Spleen (tissue), 11 donors: ENCODE measurements at regions not wholly inside any gene's neighbourhood (a gene's known extent, or its start where the extent isn't known, plus 50 kb on each side); places are given as distances from the start of the nearest gene placed in this dataset.
"Not testable (repeated sequence)": the region's sequence is repeated elsewhere in the genome, so short reads cannot be mapped to it uniquely, and the experiment has no call there.

Experiments used
- DNase-seq: peaks from one replicate; pipeline ENCODE4 v3.0.0-alpha.2; 2020
- H3K27ac ChIP-seq, 8 donors: fragments of 200-600 bp; sonication (generic) in 7 of 8; 1 replicate in 4 of 8; 2 replicates in 4 of 8; pipeline versions ENCODE4 v1.5.0 to v1.8.0; 2016 to 2021; ENCODE audit warnings: inconsistent platforms in 4 of 8, mild to moderate bottlenecking in 4 of 8, moderate library complexity in 1 of 8
- H3K27me3 ChIP-seq, 7 donors: fragments of 200-600 bp; sonication (generic) in 6 of 7; replicated peaks in 1 of 7; 1 replicate in 4 of 7; 2 replicates in 3 of 7; pipeline versions ENCODE4 v1.5.0 to v1.8.0; 2016 to 2021; ENCODE audit warnings: inconsistent platforms in 3 of 7, mild to moderate bottlenecking in 1 of 7
- H3K36me3 ChIP-seq, 6 donors: fragments of 200-600 bp; sonication (generic) in 5 of 6; 1 replicate in 4 of 6; 2 replicates in 2 of 6; pipeline versions ENCODE4 v1.5.0 to v1.8.0; 2016 to 2021; ENCODE audit warnings: inconsistent platforms in 2 of 6
- H3K4me1 ChIP-seq, 6 donors: fragments of 200-600 bp; sonication (generic) in 5 of 6; 1 replicate in 3 of 6; 2 replicates in 3 of 6; pipeline versions ENCODE4 v1.5.0 to v1.8.0; 2016 to 2021; ENCODE audit warnings: inconsistent platforms in 3 of 6
- H3K4me3 ChIP-seq, 8 donors: fragments of 200-600 bp; sonication (generic) in 7 of 8; 1 replicate in 4 of 8; 2 replicates in 4 of 8; pipeline versions ENCODE4 v1.5.0 to v1.8.0; 2016 to 2021; ENCODE audit warnings: inconsistent platforms in 4 of 8, mild to moderate bottlenecking in 4 of 8, moderate library complexity in 2 of 8
- H3K9me3 ChIP-seq, 8 donors: fragments of 200-600 bp; sonication (generic) in 7 of 8; 1 replicate in 4 of 8; 2 replicates in 4 of 8; pipeline versions ENCODE4 v1.5.0 to v1.8.0; 2016 to 2021; ENCODE audit warnings: inconsistent platforms in 4 of 8
- POLR2AphosphoS5 ChIP-seq, 3 donors: sonication (generic); formaldehyde crosslinking; IDR thresholded peaks; one replicate each; pipeline ENCODE4 v1.5.1; 2017; ENCODE audit warnings: antibody characterized with exemption in 3 of 3
- WGBS, 5 donors: extraction: QIAGEN DNeasy Blood & Tissue Kit in 3 of 5; methylation state at CpG; one replicate each; pipeline versions ENCODE4 v1.1.5 to v1.1.7; 2013 to 2018; 5-methylcytosine and 5-hydroxymethylcytosine counted together
- intact Hi-C: fragments of 100-400 bp; cut with DNase I; formaldehyde crosslinking; loops from one replicate; pipeline ENCODE4 v1.15.0; 2023; ENCODE audit warnings: low total_unique reads
- donor health status: healthy with polysubstance abuse.
- donor health status: DM: no; HTN: no; CAD: no; lungs with moderate emphysema.
- donor health status: DM: no; HTN: no; CAD: no.
- donor health status: Bipolar disorder and iron deficiency.
- donor health status: healthy.
- donor health status: DM: no; HTN: no; CAD: no.
- donor health status: DM: yes; HTN: yes; CAD: no.

DNA sequence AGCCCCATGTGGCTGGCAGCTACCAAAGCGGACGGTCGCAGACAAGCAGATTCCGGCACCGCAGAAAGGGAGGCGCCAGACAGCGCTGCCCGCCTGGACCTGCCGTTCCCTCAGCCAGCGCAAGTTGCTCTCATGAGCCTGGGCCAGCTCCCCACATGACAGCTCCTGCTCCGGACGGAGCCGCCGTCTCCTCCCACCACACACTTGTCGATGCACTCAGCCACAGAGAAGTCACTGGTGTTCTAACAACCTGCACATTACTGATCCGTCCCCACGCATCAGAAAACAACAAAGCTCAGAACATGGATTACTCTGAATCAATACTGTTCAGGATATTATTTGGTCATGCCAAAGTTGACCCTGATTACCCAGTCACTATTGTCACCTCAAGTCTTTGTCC is 74.4 kb upstream of the TNK2 start:
- DNase-seq, H3K4me1 ChIP-seq, H3K9me3 ChIP-seq, intact Hi-C loops, H3K4me3 ChIP-seq, H3K27ac ChIP-seq, H3K27me3 ChIP-seq: not testable (repeated sequence)
- 93 to 99% (median 97%) methylated on average over 17 of the region's 17 CpGs for WGBS, 5 donors
- peaks cover 0 to 74% (median 20%) of the 10 kb centered on the region in 6 donors for H3K36me3 ChIP-seq

DNA sequence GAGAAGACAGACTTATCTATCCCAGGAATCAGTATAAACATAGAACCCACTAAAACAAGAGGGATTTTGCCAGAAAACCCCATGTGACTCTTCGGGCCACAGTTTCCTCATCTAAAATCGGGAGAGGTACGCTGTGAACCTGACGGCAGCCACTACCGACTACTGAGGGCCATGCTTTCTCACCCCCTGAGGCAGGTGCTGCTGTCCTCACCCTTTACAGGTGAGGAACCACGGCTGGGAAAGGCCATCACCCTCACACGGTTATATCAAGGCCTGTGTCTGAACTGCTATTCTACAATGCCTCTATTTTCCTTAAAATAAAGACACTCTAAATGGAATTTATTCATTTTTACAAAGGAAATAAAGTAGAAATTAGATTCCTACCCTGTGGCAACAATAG is 73.4 kb upstream of the TNK2 start:
- H3K27ac ChIP-seq, intact Hi-C loops, H3K27me3 ChIP-seq, H3K9me3 ChIP-seq, DNase-seq, H3K4me3 ChIP-seq, H3K4me1 ChIP-seq: not testable (repeated sequence)
- peaks cover 0 to 83% (median 21%) of the 10 kb centered on the region in 6 donors for H3K36me3 ChIP-seq
- WGBS, 5 donors: 75 to 88% (median 81%) methylated on average over 7 of the region's 7 CpGs

DNA sequence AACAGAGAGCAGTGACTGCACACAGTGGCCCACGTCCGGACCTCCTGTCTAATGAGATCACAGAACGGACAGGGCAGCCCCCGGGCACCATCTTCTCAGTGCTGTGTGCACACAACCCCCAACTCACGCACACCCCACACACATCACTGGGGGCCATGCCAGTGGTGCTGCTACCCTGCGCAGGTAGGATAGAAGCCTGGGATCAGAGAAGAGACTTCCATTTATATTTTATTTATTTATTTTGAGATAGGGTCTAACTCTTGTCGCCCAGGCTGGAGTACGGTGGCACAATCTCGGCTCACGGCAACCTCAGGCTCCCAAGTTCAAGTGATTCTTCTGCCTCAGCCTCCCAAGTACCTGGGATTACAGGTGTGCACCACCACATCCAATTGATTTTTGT is 71.5 kb upstream of the TNK2 start:
- H3K27me3 ChIP-seq, H3K4me3 ChIP-seq, H3K9me3 ChIP-seq, H3K4me1 ChIP-seq, DNase-seq, H3K27ac ChIP-seq, intact Hi-C loops: not testable (repeated sequence)
- peaks cover 0 to 96% (median 30%) of the 10 kb centered on the region in 6 donors for H3K36me3 ChIP-seq
- 95 to 99% (median 97%) methylated on average over 10 of the region's 10 CpGs for WGBS, 5 donors

DNA sequence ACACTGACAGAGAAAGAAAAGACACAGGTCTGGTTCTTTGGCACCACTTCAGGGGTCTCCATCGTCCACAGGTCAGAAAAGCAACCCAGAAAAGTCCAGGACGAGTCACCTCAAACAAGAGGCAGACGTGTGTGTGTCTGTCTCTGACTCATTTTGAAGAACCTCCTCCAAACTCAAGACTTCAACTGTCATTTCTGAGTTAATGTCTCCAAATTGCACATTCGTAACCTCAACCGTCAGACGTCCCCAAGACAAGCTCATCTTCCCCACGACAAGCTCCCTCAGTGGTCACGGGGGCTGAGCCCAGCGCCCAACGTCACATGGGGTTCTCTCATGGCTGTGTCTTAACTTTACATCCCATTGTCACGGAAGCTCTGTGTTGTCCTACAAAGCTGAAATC is 70.2 kb upstream of the TNK2 start:
- DNase-seq, H3K27ac ChIP-seq, intact Hi-C loops, H3K27me3 ChIP-seq, H3K4me1 ChIP-seq, H3K4me3 ChIP-seq, H3K9me3 ChIP-seq: not testable (repeated sequence)
- 47 to 90% (median 86%) methylated on average over 1 to 9 of the region's 11 CpGs for WGBS, 5 donors
- peaks cover 0 to 96% (median 30%) of the 10 kb centered on the region in 6 donors for H3K36me3 ChIP-seq

DNA sequence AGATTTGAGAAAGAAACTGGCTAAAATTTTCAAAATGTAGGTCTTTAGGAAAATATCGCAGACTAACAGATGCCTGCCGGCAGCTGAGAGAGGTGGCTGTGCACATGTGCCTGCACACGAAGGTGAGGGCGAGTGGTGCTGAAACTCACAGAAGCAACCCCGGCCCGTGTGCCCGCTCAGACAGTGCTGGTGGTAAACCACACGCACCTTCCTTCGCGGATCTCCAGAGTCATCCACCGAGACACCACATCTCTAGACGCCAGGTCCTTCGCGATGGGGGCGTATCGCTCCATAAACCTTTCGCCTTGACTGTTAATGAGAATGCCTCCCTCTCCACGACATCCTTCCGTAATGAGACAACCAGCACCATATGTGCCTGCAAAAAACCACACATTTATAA is 68.5 kb upstream of the TNK2 start:
- H3K4me1 ChIP-seq, H3K4me3 ChIP-seq, H3K9me3 ChIP-seq, H3K27ac ChIP-seq, DNase-seq, H3K27me3 ChIP-seq, intact Hi-C loops: not testable (repeated sequence)
- peaks cover 0 to 94% (median 25%) of the 10 kb centered on the region in 6 donors for H3K36me3 ChIP-seq
- WGBS, 5 donors: 93 to 100% (median 100%) methylated on average over 3 to 11 of the region's 19 CpGs; no CpG with 5 or more reads in 1 of the 5 donors

DNA sequence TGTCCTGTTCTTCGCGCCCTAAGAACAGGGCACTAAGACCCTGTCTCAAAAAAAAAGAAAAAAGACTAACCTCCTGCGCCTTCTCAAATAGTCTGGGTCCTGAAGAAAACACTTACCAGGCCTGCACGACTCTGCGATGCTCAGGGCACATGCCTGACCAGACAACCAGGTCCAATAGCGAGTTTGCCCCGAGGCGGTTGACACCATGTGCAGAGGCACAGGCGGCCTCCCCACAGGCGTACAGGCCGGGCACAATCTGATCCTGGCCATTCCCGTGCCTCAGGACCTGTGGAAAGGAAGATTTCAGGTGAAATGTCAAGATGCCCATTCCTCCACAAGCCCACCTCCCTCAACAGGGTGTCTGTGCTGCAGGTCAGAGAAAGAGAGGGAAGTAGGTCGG is 65.9 kb upstream of the TNK2 start:
- H3K27me3 ChIP-seq, H3K4me1 ChIP-seq, DNase-seq, H3K9me3 ChIP-seq, H3K27ac ChIP-seq, intact Hi-C loops, H3K4me3 ChIP-seq: not testable (repeated sequence)
- H3K36me3 ChIP-seq: peaks cover 6 to 96% (median 43%) of the 10 kb centered on the region in 6 donors
- WGBS, 5 donors: 90 to 99% (median 96%) methylated on average over 9 to 13 of the region's 13 CpGs

DNA sequence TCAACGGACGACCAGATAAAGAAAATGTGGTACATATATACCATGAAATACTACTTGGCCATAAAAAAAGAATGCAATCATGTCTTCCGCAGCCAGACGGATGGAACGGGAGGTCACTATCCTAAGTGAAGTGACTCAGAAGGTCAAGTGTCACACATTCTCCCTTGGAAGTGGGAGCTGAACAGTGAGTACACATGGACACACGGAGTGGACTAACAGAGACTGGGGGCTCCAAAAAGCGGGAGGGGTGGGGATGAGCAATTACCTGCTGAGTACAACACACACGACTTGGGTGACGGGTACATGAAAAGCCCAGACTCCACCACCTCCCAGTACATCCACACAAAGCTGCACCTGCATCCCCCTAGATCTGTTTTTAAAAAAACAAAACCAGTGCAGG is 62.5 kb upstream of the TNK2 start:
- H3K36me3 ChIP-seq: peaks cover 6 to 89% (median 37%) of the 10 kb centered on the region in 6 donors
- DNase-seq, intact Hi-C loops, H3K27ac ChIP-seq, H3K9me3 ChIP-seq, H3K4me3 ChIP-seq, H3K27me3 ChIP-seq, H3K4me1 ChIP-seq: not testable (repeated sequence)
- WGBS, 5 donors: 93 to 96% (median 96%) methylated on average over 9 of the region's 9 CpGs

DNA sequence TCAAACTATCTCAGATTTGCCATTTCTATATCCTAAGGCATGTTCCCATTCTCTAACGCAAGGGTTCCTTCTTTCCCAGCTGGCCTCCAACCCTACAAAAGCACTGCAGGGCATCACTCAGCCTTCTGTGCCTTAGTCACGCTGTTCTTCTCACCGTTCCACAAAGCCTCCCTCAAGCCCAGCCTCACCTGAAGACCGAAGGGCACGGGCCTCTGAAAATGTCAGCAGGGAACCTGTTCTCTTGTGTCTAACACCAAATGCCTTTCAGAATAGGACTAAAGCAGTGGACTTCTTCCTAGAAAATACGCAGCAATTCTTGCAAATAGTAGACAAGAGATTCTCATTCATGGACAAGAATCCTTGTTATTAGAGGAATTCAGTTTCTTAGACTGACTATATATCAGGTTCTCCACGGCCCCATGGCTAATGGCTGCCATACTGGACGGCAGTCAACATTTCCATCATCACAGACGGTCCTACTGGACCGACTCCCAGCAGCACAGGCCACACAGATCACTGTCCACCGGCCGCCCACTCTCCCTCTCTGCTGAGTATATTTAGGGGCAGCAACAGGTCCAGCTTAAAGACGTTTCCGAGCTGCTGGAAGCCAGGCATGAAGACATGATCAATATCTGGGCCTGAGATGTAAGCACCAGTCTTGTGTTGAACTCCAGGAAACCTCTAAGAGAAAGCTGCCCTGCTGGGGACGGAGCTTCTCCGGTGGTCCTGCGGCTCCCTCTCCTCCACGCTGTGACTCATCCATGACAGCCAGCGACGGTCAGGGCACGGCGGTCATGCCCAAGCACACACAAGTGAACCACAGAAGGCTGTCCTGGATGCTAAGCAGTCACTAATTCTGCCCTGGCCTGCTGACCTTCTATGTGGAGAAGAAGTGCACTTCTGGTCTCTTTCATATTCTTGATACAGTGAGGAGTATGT is 61.8 kb upstream of the TNK2 start:
- peak in 1 of 3 donors; percentile 24 for TF ChIP-seq POLR2AphosphoS5 (IDR thresholded peaks at IDR 0.05)
- H3K36me3 ChIP-seq: peaks cover 6 to 89% (median 39%) of the 10 kb centered on the region in 6 donors
- H3K4me3 ChIP-seq, H3K4me1 ChIP-seq, H3K27me3 ChIP-seq, H3K9me3 ChIP-seq, DNase-seq, H3K27ac ChIP-seq, intact Hi-C loops: not testable (repeated sequence)
- WGBS, 5 donors: 92 to 96% (median 94%) methylated on average over 21 to 22 of the region's 22 CpGs

DNA sequence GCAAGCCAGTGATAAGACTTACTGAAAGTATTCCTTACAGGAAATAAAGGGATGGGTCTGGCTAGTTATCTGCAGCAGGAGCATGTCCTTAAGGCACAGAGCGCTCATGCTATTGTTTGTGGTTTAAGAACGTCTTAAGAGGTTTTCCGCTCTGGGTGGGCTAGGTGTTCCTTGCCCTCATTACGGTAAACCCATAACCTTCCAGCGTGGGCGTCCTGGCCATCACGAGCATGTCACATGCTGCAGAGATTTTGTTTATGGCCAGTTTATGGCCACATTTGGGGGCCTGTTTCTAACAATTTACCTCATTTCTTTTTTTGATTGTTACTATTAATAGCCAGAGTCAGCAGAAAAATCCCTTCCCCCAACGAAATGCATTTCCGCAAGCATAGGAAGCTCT is 61.0 kb upstream of the TNK2 start:
- H3K27ac ChIP-seq, H3K9me3 ChIP-seq, H3K4me1 ChIP-seq, DNase-seq, H3K27me3 ChIP-seq, intact Hi-C loops, H3K4me3 ChIP-seq: not testable (repeated sequence)
- peaks cover 6 to 89% (median 41%) of the 10 kb centered on the region in 6 donors for H3K36me3 ChIP-seq
- WGBS, 5 donors: 87 to 94% (median 88%) methylated on average over 9 of the region's 9 CpGs

DNA sequence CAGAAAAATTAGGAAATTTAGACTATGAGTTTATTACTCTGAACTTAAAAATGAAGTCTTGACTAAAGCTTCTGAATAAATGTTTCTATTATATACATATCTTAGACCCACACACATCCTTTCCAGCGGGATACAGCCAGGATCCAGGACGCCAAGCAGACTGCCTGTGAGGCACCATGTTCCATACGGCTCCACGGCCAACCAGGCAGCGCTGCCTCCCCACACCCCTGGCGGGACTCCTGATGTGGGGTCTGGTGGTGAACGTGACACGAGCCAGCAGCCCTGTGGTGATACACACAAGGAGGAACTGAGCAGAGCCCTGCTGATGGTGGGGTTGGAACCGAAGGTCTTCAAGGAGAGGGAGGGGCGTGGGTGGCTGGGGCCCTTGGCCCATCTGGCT is 59.8 kb upstream of the TNK2 start:
- H3K4me3 ChIP-seq, intact Hi-C loops, H3K4me1 ChIP-seq, H3K27me3 ChIP-seq, H3K27ac ChIP-seq, H3K9me3 ChIP-seq, DNase-seq: not testable (repeated sequence)
- WGBS, 5 donors: 89 to 98% (median 96%) methylated on average over 6 to 8 of the region's 10 CpGs
- peaks cover 6 to 87% (median 39%) of the 10 kb centered on the region in 6 donors for H3K36me3 ChIP-seq

DNA sequence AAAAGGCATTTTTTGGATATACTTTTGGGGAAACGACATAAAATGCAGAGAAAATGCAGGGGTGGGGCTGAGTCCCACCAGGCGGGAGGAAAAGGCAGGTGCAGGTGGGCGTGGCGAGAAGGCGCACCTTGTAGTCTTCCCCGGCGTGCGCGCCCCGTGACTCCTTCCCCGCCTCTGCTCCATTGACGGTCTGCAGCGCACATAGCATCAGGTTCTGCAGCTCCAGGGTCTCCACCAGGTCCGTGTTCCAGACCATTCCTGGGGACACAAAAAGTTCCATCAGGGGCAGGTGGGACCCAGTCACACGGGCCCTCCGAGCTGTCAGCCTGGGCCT is 59.0 kb upstream of the TNK2 start:
- peaks cover 6 to 89% (median 43%) of the 10 kb centered on the region in 6 donors for H3K36me3 ChIP-seq
- H3K27me3 ChIP-seq: not testable (repeated sequence)

More for the DNA sequence above, 59.0 kb upstream of the TNK2 start:
- DNase-seq, H3K27ac ChIP-seq, intact Hi-C loops, H3K4me1 ChIP-seq, H3K9me3 ChIP-seq, H3K4me3 ChIP-seq: not testable (repeated sequence)
- no CpG with 5 or more reads among the region's 16 CpGs for WGBS, 5 donors
